ENCODE measurements at regions not wholly inside any gene's neighbourhood (a gene's known extent, or its start where the extent isn't known, plus 50 kb on each side); places are given as distances from the start of the nearest gene placed in this dataset.

GRCh38 chr6:71220466-71220865 lies 68.1 kb upstream of the OGFRL1 start:
- in situ Hi-C loops (cut with MboI; ENCODE audit: low pct_ligation_motif_present in 1 of 4, low pct_unique_long_range_greater_than_20kb in 1 of 4, low sequenced_read_pairs in 3 of 4) = no loop called here
- no peak for DNase-seq
- TF ChIP-seq EP300 (IDR thresholded peaks at IDR 0.05; ENCODE audit: low read depth) = no peak
- TF ChIP-seq POLR2AphosphoS5 (IDR thresholded peaks at IDR 0.05) = no peak
- no peak for TF ChIP-seq POLR2A (IDR thresholded peaks at IDR 0.05)
- no peak for TF ChIP-seq CTCF (IDR thresholded peaks at IDR 0.05)

DNA sequence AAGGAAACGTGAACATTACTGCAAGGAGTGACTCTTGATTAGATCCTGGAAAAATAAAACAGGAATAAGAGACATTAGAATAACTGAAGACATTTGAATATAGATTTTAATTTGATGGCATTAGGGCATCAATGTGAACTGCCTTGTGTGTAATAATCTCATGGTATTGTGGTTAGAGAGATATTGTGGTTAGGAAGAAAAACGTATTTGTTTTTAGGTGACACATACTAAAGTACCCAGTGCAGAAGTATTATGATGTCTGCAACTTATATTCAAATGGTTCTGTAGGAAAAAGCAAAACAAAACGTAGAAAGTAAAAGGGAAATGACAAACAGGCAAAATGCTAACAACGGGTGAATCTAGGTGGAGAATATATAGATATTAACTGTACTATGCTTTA lies 65.9 kb upstream of the OGFRL1 start:
- H3K4me3 ChIP-seq = no peak overlapping the region
- WGBS, 2 donors (ENCODE audit: low coverage in 1 of 2) = 48 to 66% methylated on average over 4 of the region's 4 CpGs
- H3K9me3 ChIP-seq = no peaks in the 10 kb centered on the region
- H3K36me3 ChIP-seq = no peaks in the 10 kb centered on the region
- intact Hi-C loops (cut with DNase I; ENCODE audit: low total_unique reads) (no loop called here), in situ Hi-C loops (cut with MboI; ENCODE audit: low pct_ligation_motif_present in 1 of 4, low pct_unique_long_range_greater_than_20kb in 1 of 4, low sequenced_read_pairs in 3 of 4) (no loop called here)
- H3K27me3 ChIP-seq = no peaks in the 10 kb centered on the region
- no peaks in the 10 kb centered on the region for H3K4me1 ChIP-seq
- no peak for DNase-seq
- no peak for TF ChIP-seq CTCF (IDR thresholded peaks at IDR 0.05)
- no peak for TF ChIP-seq EP300 (IDR thresholded peaks at IDR 0.05; ENCODE audit: low read depth)
- TF ChIP-seq POLR2A (IDR thresholded peaks at IDR 0.05) = no peak
- TF ChIP-seq POLR2AphosphoS5 (IDR thresholded peaks at IDR 0.05) = no peak
- H3K27ac ChIP-seq = no peak overlapping the region

More at GRCh38 chr6:71220466-71220865, 68.1 kb upstream of the OGFRL1 start:
- no peaks in the 10 kb centered on the region for H3K36me3 ChIP-seq
- no peaks in the 10 kb centered on the region for H3K9me3 ChIP-seq
- intact Hi-C loops (cut with DNase I; ENCODE audit: low total_unique reads) = no loop called here
- no peaks in the 10 kb centered on the region for H3K4me1 ChIP-seq
- H3K4me3 ChIP-seq = no peak overlapping the region
- WGBS, 2 donors (ENCODE audit: low coverage in 1 of 2) = 74 to 78% methylated on average over 3 of the region's 3 CpGs
- H3K27me3 ChIP-seq = no peaks in the 10 kb centered on the region
- H3K27ac ChIP-seq = no peak overlapping the region

DNA sequence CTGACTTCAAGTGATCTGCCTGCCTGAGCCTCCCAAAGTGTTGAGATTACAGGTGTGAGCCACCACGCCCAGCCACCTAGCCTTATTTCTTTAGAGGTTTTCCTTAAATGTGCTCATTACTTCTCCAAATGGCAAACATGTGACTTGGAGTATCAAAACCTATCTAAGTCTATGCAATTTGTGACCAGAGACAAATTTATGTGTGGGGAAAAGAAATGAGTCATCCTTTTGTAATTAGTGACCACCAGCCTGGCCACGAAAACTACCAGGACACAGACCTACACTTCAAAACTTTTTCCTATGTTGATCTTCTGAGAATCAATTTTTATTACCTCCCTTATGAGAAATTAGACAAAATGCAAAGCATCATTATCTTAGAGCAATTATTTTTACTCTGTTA lies 64.6 kb upstream of the OGFRL1 start:
- Histone ChIP-seq H3K9me3 (no peaks in the 10 kb centered on the region), H3K4me1 (no peaks in the 10 kb centered on the region), H3K27ac (no peak overlapping the region), H3K4me3 (no peak overlapping the region), H3K27me3 (no peaks in the 10 kb centered on the region), H3K36me3 (no peaks in the 10 kb centered on the region)
- TF ChIP-seq POLR2AphosphoS5 (IDR thresholded peaks at IDR 0.05) (no peak), EP300 (IDR thresholded peaks at IDR 0.05; ENCODE audit: low read depth) (no peak), POLR2A (IDR thresholded peaks at IDR 0.05) (no peak), CTCF (IDR thresholded peaks at IDR 0.05) (no peak)
- 79 to 90% methylated on average over 2 of the region's 2 CpGs for WGBS, 2 donors (ENCODE audit: low coverage in 1 of 2)
- no peak for DNase-seq
- in situ Hi-C loops (cut with MboI; ENCODE audit: low pct_ligation_motif_present in 1 of 4, low pct_unique_long_range_greater_than_20kb in 1 of 4, low sequenced_read_pairs in 3 of 4) = no loop called here
- intact Hi-C loops (cut with DNase I; ENCODE audit: low total_unique reads) = no loop called here

DNA sequence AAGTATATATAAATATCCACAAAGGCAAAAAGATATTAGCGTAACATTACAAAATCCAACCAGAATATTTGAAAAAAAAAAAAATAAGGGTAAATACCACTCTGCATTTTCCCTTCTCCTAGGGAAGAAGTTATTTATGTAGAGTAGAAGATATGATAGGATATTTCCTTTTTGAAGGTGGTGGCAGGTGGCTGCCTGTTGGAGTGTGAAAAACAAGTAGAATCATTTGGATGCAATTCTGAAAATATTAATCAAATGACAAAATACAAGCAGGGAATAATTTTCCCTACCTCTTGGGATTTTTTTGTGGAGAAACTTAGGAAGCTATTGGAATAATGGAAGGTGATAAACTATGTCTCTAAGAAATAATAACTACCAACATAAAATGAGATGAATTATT lies 62.5 kb upstream of the OGFRL1 start:
- Histone ChIP-seq H3K27me3 (no peaks in the 10 kb centered on the region), H3K27ac (no peak overlapping the region), H3K4me3 (no peak overlapping the region), H3K9me3 (no peaks in the 10 kb centered on the region), H3K36me3 (no peaks in the 10 kb centered on the region), H3K4me1 (no peaks in the 10 kb centered on the region)
- in situ Hi-C loops (cut with MboI; ENCODE audit: low pct_ligation_motif_present in 1 of 4, low pct_unique_long_range_greater_than_20kb in 1 of 4, low sequenced_read_pairs in 3 of 4) (no loop called here), intact Hi-C loops (cut with DNase I; ENCODE audit: low total_unique reads) (no loop called here)
- DNase-seq = no peak
- WGBS, 2 donors (ENCODE audit: low coverage in 1 of 2) = 98 to 100% methylated on average over 1 of the region's 1 CpG
- no peak for TF ChIP-seq POLR2A (IDR thresholded peaks at IDR 0.05)
- TF ChIP-seq CTCF (IDR thresholded peaks at IDR 0.05) = no peak
- TF ChIP-seq EP300 (IDR thresholded peaks at IDR 0.05; ENCODE audit: low read depth) = no peak
- TF ChIP-seq POLR2AphosphoS5 (IDR thresholded peaks at IDR 0.05) = no peak

All from transverse colon (tissue), 4 donors.